ENCODE measurements at regions not wholly inside any gene's neighbourhood (a gene's known extent, or its start where the extent isn't known, plus 50 kb on each side); places are given as distances from the start of the nearest gene placed in this dataset.

DNA sequence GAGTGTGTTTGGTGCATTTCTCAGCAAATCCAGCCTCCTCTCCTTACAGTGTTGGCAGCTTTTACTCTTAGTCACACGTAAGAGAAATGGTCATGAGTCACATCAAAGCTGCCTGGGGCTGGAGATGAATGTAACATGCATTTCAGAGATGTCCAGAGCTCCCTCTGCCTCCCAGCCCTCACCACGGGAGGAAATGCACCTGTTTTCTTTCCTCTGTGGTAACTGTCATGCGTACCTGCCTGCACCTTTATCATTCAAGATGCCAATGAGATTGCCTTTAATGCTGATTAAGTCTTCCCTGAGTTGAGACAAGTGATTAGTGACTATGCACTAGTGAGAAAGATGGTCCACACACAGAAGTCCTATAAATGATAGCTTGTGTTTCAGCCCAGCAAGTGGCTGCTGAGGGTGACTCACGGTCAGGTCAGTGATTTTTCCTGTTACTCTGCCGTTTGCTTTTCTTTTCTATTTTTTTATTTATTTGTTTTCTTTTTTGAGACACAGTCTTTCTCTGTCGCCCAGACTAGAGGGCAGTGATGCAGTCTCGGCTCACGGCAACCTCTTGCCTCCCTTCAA is 277.3 kb upstream of the FMN2 start:
- peak in 2 of 4 donors; percentile 19 to 70 for ATAC-seq

DNA sequence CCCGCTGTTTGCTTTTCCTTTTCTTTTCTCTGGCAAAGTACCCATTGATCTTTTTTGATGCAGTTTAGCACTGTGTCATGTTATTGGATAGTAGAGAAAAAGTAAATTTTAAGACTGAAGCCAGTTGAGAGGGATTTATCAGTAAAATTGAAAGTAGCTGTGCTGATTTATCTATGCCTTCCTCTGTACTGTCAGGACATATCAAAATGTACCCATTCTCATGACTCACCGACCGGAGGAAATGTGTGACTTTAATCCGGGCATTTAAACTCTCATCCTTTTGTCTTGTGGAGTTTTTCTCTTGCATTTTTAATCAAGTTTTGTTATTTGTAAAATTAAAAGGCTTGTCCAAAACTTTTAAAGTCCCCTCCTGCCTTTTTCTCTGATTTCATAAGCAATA is 276.6 kb upstream of the FMN2 start:
- TF ChIP-seq, protein P1, sequence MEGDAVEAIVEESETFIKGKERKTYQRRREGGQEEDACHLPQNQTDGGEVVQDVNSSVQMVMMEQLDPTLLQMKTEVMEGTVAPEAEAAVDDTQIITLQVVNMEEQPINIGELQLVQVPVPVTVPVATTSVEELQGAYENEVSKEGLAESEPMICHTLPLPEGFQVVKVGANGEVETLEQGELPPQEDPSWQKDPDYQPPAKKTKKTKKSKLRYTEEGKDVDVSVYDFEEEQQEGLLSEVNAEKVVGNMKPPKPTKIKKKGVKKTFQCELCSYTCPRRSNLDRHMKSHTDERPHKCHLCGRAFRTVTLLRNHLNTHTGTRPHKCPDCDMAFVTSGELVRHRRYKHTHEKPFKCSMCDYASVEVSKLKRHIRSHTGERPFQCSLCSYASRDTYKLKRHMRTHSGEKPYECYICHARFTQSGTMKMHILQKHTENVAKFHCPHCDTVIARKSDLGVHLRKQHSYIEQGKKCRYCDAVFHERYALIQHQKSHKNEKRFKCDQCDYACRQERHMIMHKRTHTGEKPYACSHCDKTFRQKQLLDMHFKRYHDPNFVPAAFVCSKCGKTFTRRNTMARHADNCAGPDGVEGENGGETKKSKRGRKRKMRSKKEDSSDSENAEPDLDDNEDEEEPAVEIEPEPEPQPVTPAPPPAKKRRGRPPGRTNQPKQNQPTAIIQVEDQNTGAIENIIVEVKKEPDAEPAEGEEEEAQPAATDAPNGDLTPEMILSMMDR (IDR thresholded peaks at IDR 0.05) = no peak
- no peak for TF ChIP-seq POLR2A (IDR thresholded peaks at IDR 0.05)
- no peak overlapping the region for H3K27ac ChIP-seq
- no peaks in the 10 kb centered on the region for H3K36me3 ChIP-seq
- H3K9me3 ChIP-seq = no peaks in the 10 kb centered on the region
- intact Hi-C loops (cut with DNase I) = no loop called here
- WGBS (ENCODE audit: insufficient coverage, low coverage, low lambda C conversion rate, missing lambda C conversion rate) = 61% methylated on average over 4 of the region's 4 CpGs
- ATAC-seq (no peak), DNase-seq (no peak)
- H3K4me1 ChIP-seq = no peaks in the 10 kb centered on the region
- H3K27me3 ChIP-seq = no peaks in the 10 kb centered on the region
- H3K4me3 ChIP-seq = no peak overlapping the region

More for the DNA sequence above, 277.3 kb upstream of the FMN2 start:
- no peak for DNase-seq
- H3K9me3 ChIP-seq = no peaks in the 10 kb centered on the region
- H3K27ac ChIP-seq = no peak overlapping the region
- H3K36me3 ChIP-seq = no peaks in the 10 kb centered on the region
- no peaks in the 10 kb centered on the region for H3K4me1 ChIP-seq
- TF ChIP-seq, protein P1 (IDR thresholded peaks at IDR 0.05) = no peak
- no peak for TF ChIP-seq POLR2A (IDR thresholded peaks at IDR 0.05)
- 36% methylated on average over 8 of the region's 8 CpGs for WGBS (ENCODE audit: insufficient coverage, low coverage, low lambda C conversion rate, missing lambda C conversion rate)
- no peak overlapping the region for H3K4me3 ChIP-seq
- no peaks in the 10 kb centered on the region for H3K27me3 ChIP-seq
- intact Hi-C loops (cut with DNase I) = no loop called here

DNA sequence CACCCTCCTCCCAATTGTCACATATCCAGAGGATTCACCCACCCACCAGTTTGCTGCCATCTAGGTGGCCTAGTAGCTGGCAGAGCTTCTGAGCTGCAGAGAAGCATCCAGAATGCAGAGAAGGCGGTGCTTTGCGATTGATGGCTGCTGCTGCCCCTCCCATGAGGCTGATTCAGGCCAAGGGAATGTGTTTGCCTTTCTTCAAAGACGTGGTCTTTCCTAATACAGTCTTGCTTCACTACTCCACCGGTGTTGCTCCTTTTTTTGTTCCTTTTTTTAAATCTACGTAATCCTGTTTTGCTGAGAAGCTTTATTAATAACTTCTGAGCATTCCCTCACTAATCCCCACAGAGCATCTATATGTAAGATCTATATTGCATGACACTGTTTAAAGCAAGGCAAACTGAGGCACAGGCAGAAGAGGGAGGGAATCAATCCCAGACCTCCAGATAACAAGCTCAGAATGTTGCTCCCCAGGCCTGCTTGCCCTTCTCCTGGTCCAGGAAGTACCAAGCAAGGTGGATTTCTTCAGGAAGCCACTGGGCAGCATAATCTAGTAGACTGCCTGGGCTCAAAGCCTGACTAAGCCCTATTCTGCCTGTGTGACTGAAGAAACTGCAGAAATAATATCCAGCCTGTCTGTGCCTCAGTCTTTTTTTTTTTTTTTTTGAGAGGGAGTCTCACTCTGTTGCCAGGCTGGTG is 275.5 kb upstream of the FMN2 start:
- DNase-seq (no peak), ATAC-seq (peak in 3 of 4 donors; percentile 49 to 70 (median 70))
- 18% methylated on average over 4 of the region's 5 CpGs for WGBS (ENCODE audit: insufficient coverage, low coverage, low lambda C conversion rate, missing lambda C conversion rate)
- intact Hi-C loops (cut with DNase I) = no loop called here
- no peak for TF ChIP-seq POLR2A (IDR thresholded peaks at IDR 0.05)
- TF ChIP-seq, protein P1 (IDR thresholded peaks at IDR 0.05) = no peak
- Histone ChIP-seq H3K4me1 (no peaks in the 10 kb centered on the region), H3K4me3 (no peak overlapping the region), H3K27me3 (no peaks in the 10 kb centered on the region), H3K27ac (no peak overlapping the region), H3K9me3 (no peaks in the 10 kb centered on the region), H3K36me3 (no peaks in the 10 kb centered on the region)

DNA sequence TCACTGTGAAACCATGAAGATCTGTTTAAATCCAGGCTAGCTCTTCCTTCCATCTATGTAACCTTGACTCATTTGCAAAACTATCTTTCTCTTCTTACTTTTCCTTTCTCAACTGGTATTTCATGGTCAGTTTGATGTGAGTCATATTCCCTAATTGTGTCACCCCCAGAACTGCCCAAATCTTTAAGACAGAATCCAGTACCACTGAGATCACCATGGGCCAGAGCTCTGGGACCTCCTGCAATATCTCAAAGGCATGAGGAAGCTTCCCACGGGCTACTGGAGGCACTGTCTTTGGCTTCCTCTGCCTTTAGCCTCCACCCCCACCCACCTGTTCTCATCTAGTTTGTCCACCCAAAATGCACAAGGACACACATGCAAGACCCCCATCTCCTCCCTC is 274.4 kb upstream of the FMN2 start:
- ATAC-seq (no peak), DNase-seq (no peak)
- no peak overlapping the region for H3K4me3 ChIP-seq
- intact Hi-C loops (cut with DNase I) = no loop called here
- TF ChIP-seq, protein P1 (IDR thresholded peaks at IDR 0.05) = no peak
- TF ChIP-seq POLR2A (IDR thresholded peaks at IDR 0.05) = no peak
- H3K27me3 ChIP-seq = no peaks in the 10 kb centered on the region
- no peak overlapping the region for H3K27ac ChIP-seq
- no peaks in the 10 kb centered on the region for H3K36me3 ChIP-seq
- WGBS (ENCODE audit: insufficient coverage, low coverage, low lambda C conversion rate, missing lambda C conversion rate) = 13% methylated on average over 1 of the region's 1 CpG
- H3K4me1 ChIP-seq = no peaks in the 10 kb centered on the region
- no peaks in the 10 kb centered on the region for H3K9me3 ChIP-seq

All from right lobe of liver (tissue), 6 donors.